WTC11 (cell line): ENCODE measurements at regions not wholly inside any gene's neighbourhood (a gene's known extent, or its start where the extent isn't known, plus 50 kb on each side); places are given as distances from the start of the nearest gene placed in this dataset.

Source experiments
- FOXP1 ChIP-seq: sonication (generic); formaldehyde crosslinking; IDR thresholded peaks from 2 replicates; pipeline ENCODE4 v1.8.0; 2022; ENCODE audit warnings: missing genetic modification reagents, mild to moderate bottlenecking, moderate library complexity, borderline replicate concordance
- SMAD4 ChIP-seq: sonication (generic); formaldehyde crosslinking; IDR thresholded peaks from 2 replicates; pipeline ENCODE4 v1.8.0; 2022; ENCODE audit warnings: mild to moderate bottlenecking, missing genetic modification reagents
- TF ChIP-seq, protein P1 (sequence below): sonication (generic); formaldehyde crosslinking; IDR thresholded peaks from 2 replicates; pipeline ENCODE4 v1.8.1; 2023; ENCODE audit warnings: mild to moderate bottlenecking, missing genetic modification reagents, moderate library complexity
- TF ChIP-seq, protein P2 (sequence below): sonication (generic); formaldehyde crosslinking; IDR thresholded peaks from 2 replicates; pipeline ENCODE4 v1.8.1; 2023; ENCODE audit warnings: mild to moderate bottlenecking, missing genetic modification reagents, borderline replicate concordance
- TF ChIP-seq, protein P3 (sequence below): fragments of 200-600 bp; IDR thresholded peaks from 2 replicates; pipeline ENCODE4 v1.8.0; 2022; ENCODE audit warnings: antibody characterized with exemption

GRCh38 chr4:64095398-64095797 lies 313.9 kb downstream of the TECRL start:
- TF ChIP-seq, protein P1, sequence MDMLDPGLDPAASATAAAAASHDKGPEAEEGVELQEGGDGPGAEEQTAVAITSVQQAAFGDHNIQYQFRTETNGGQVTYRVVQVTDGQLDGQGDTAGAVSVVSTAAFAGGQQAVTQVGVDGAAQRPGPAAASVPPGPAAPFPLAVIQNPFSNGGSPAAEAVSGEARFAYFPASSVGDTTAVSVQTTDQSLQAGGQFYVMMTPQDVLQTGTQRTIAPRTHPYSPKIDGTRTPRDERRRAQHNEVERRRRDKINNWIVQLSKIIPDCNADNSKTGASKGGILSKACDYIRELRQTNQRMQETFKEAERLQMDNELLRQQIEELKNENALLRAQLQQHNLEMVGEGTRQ (CRISPR knock-in tag), result no peak
- TF ChIP-seq, protein P2, sequence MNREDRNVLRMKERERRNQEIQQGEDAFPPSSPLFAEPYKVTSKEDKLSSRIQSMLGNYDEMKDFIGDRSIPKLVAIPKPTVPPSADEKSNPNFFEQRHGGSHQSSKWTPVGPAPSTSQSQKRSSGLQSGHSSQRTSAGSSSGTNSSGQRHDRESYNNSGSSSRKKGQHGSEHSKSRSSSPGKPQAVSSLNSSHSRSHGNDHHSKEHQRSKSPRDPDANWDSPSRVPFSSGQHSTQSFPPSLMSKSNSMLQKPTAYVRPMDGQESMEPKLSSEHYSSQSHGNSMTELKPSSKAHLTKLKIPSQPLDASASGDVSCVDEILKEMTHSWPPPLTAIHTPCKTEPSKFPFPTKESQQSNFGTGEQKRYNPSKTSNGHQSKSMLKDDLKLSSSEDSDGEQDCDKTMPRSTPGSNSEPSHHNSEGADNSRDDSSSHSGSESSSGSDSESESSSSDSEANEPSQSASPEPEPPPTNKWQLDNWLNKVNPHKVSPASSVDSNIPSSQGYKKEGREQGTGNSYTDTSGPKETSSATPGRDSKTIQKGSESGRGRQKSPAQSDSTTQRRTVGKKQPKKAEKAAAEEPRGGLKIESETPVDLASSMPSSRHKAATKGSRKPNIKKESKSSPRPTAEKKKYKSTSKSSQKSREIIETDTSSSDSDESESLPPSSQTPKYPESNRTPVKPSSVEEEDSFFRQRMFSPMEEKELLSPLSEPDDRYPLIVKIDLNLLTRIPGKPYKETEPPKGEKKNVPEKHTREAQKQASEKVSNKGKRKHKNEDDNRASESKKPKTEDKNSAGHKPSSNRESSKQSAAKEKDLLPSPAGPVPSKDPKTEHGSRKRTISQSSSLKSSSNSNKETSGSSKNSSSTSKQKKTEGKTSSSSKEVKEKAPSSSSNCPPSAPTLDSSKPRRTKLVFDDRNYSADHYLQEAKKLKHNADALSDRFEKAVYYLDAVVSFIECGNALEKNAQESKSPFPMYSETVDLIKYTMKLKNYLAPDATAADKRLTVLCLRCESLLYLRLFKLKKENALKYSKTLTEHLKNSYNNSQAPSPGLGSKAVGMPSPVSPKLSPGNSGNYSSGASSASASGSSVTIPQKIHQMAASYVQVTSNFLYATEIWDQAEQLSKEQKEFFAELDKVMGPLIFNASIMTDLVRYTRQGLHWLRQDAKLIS (CRISPR knock-in tag), result no peak
- TF ChIP-seq FOXP1 (CRISPR knock-in tag) (no peak), SMAD4 (CRISPR knock-in tag) (no peak)
- TF ChIP-seq, protein P3, sequence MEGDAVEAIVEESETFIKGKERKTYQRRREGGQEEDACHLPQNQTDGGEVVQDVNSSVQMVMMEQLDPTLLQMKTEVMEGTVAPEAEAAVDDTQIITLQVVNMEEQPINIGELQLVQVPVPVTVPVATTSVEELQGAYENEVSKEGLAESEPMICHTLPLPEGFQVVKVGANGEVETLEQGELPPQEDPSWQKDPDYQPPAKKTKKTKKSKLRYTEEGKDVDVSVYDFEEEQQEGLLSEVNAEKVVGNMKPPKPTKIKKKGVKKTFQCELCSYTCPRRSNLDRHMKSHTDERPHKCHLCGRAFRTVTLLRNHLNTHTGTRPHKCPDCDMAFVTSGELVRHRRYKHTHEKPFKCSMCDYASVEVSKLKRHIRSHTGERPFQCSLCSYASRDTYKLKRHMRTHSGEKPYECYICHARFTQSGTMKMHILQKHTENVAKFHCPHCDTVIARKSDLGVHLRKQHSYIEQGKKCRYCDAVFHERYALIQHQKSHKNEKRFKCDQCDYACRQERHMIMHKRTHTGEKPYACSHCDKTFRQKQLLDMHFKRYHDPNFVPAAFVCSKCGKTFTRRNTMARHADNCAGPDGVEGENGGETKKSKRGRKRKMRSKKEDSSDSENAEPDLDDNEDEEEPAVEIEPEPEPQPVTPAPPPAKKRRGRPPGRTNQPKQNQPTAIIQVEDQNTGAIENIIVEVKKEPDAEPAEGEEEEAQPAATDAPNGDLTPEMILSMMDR, result no peak
